GM12865 (cell line): ENCODE measurements at regions not wholly inside any gene's neighbourhood (a gene's known extent, or its start where the extent isn't known, plus 50 kb on each side); places are given as distances from the start of the nearest gene placed in this dataset.

ENCODE experiments used
- DNase-seq: peaks from one replicate; pipeline ENCODE4 v3.0.0; 2010; ENCODE audit warnings: low read depth
- H3K4me3 ChIP-seq: 2 replicates; pipeline ENCODE4 v1.5.1; 2011; ENCODE audit warnings: mild to moderate bottlenecking, low read depth, low read length, control low read depth
- CTCF ChIP-seq: IDR thresholded peaks from 2 replicates; pipeline ENCODE4 v1.5.1; 2011; ENCODE audit warnings: low read length, control low read depth, low read depth, inconsistent platforms; ENCODE audit not compliant: insufficient read depth; ENCODE audit errors: missing control alignments

GRCh38 chrX:128728943-128729342 is 676.7 kb upstream of the ACTRT1 start:
- no peak for TF ChIP-seq CTCF
- H3K4me3 ChIP-seq = no peak overlapping the region
- DNase-seq = no peak

GRCh38 chrX:128717635-128718578 is 665.7 kb upstream of the ACTRT1 start:
- H3K4me3 ChIP-seq = no peak overlapping the region
- TF ChIP-seq CTCF = no peak
- DNase-seq = no peak

GRCh38 chrX:128714425-128714824 is 662.2 kb upstream of the ACTRT1 start:
- no peak for DNase-seq
- TF ChIP-seq CTCF = no peak
- H3K4me3 ChIP-seq = no peak overlapping the region

- TF ChIP-seq CTCF = no peak
- H3K4me3 ChIP-seq = no peak overlapping the region
- no peak for DNase-seq
Measured at GRCh38 chrX:128699716-128700285, 647.6 kb upstream of the ACTRT1 start.

- TF ChIP-seq CTCF = no peak
- H3K4me3 ChIP-seq = no peak overlapping the region
- DNase-seq = no peak
Measured at GRCh38 chrX:128698573-128699181, 646.5 kb upstream of the ACTRT1 start.

- no peak for DNase-seq
- TF ChIP-seq CTCF = no peak
- H3K4me3 ChIP-seq = no peak overlapping the region
Measured at GRCh38 chrX:128691872-128692271, 639.7 kb upstream of the ACTRT1 start.

- H3K4me3 ChIP-seq = no peak overlapping the region
- no peak for TF ChIP-seq CTCF
- no peak for DNase-seq
Measured at GRCh38 chrX:128685387-128685786, 633.2 kb upstream of the ACTRT1 start.
